AG09309 (cell line): ENCODE measurements at regions not wholly inside any gene's neighbourhood (a gene's known extent, or its start where the extent isn't known, plus 50 kb on each side); places are given as distances from the start of the nearest gene placed in this dataset.

Source experiments
- DNase-seq: peaks from one replicate; pipeline ENCODE4 v3.0.0-alpha.2; 2010; ENCODE audit warnings: low read depth
- H3K4me3 ChIP-seq: 2 replicates; pipeline ENCODE4 v1.5.1; 2011; ENCODE audit warnings: mild to moderate bottlenecking, low read depth, low read length, moderate library complexity; ENCODE audit not compliant: control insufficient read depth
- CTCF ChIP-seq: IDR thresholded peaks from 2 replicates; pipeline ENCODE4 v1.5.1; 2011; ENCODE audit warnings: mild to moderate bottlenecking, low read depth, low read length, inconsistent platforms; ENCODE audit not compliant: insufficient read depth, control insufficient read depth; ENCODE audit errors: missing control alignments

- no peak for TF ChIP-seq CTCF
- DNase-seq, result no peak
- no peak overlapping the region for H3K4me3 ChIP-seq
Observed at GRCh38 chr13:61670384-61671161, 254.9 kb upstream of the PCDH20 start.

DNA sequence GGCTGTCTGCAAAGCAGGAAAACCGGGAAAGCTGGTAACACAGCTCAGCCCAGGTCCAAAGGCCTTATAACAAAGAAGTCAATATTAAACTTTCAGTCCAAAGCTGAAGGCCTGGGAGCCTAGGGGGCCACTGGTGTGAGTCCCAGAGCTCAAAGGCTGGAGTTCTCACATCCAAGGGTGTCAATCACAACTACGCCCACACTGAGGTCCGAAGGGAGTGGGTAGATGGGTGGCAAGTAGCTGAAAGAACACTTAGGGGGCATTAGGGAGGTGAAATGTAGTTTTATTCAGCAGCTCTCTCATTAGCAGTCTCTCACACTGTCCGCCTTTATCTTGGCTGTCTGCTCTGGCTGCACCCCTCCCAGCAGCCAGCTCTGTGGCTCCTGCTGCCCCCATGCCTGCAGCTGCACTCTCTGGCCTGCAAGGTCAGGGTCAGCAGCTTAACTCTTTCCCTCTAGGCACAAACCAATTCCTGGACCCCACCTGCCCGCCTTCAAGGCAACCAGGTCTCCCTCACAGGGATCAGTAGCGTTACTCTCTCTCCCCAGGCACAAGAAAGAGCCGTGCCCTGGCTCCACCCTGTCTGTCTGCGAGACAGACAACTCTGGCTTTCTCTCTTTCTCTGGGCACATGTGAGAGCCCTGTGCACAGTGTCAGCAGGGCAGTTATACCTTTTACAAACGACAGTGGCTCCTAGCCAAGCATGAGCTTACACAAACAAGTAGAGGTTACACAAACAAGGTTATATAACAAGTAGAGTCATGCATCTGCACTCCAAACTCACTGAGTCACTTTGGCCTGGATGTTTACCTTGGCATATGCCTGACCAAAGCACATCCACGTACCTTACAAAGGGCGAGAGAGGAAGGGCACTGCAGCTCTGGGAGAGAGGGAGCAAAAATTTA is 249.4 kb upstream of the PCDH20 start:
- no peak overlapping the region for H3K4me3 ChIP-seq
- TF ChIP-seq CTCF, result no peak
- no peak for DNase-seq

GRCh38 chr13:61654481-61654880 is 238.8 kb upstream of the PCDH20 start:
- TF ChIP-seq CTCF, result no peak
- DNase-seq, result no peak
- no peak overlapping the region for H3K4me3 ChIP-seq

- no peak overlapping the region for H3K4me3 ChIP-seq
- DNase-seq, result no peak
- no peak for TF ChIP-seq CTCF
Observed at GRCh38 chr13:61648547-61648946, 232.9 kb upstream of the PCDH20 start.

DNA sequence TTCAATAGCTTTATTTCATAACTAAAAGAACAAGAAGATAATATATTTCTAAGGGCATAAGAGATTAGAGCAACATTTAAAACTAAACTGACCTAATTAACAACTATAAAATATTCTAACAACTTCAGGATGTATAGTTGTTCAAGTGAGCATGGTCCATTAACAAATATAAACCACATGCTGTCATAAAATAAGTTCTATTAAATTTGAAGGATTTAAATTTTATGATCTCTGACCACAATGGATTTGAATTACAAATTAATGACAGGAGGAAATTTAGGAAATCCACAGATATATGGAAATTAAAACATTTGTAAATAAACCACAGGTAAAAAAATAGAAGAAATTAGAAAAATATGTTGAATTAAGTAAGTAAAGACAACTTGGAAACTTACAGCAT is 196.5 kb upstream of the PCDH20 start:
- no peak overlapping the region for H3K4me3 ChIP-seq
- TF ChIP-seq CTCF, result no peak
- DNase-seq, result no peak

DNA sequence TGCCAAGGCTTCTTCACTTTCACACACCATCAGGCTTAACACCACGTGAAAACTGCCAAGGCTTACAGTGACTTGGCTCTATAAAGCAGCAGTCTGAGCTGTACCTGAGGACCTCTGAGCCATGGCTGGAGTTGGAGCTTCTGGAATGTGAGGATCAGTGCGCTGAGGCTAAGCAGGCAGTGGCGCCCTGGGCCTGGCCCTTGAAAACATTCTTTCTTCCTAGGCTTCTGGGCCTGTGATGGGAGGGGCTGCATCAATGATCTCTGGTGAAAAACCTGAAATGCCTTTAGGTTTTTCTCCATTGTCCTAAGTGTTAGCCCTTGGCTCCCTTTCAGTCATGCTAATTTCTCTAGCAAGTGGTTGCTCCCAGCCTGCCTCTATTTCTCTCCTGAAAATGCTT is 192.5 kb upstream of the PCDH20 start:
- no peak for DNase-seq
- TF ChIP-seq CTCF, result no peak
- no peak overlapping the region for H3K4me3 ChIP-seq
